ENCODE measurements at regions not wholly inside any gene's neighbourhood (a gene's known extent, or its start where the extent isn't known, plus 50 kb on each side); places are given as distances from the start of the nearest gene placed in this dataset.

- TF ChIP-seq POLR2AphosphoS5 (IDR thresholded peaks at IDR 0.05; ENCODE audit: low read depth, low read length) (no peak), REST (IDR thresholded peaks at IDR 0.05; ENCODE audit: insufficient read depth in 1 of 2, low read depth in 2 of 2, low read length in 2 of 2) (no peak)
These were observed 214.6 kb upstream of the PRKD1 start for GRCh38 chr14:30142216-30142615.
